CD4-positive, alpha-beta T cell (primary cell): ENCODE measurements at regions not wholly inside any gene's neighbourhood (a gene's known extent, or its start where the extent isn't known, plus 50 kb on each side); places are given as distances from the start of the nearest gene placed in this dataset.

Experiments used
- ATAC-seq: fragments of 200-7000 bp; cut with Tn5 transposase; one replicate; pipeline ENCODE4 v1.10.0; 2022; ENCODE audit warnings: mild to moderate bottlenecking; ENCODE audit not compliant: poor library complexity
- CTCF ChIA-PET: fragments of 350-600 bp; sonication (Branson Sonifier 250); formaldehyde crosslinking; loops from one replicate; lab custom pipeline; 2021; ENCODE audit warnings: antibody characterized with exemption, inconsistent platforms; lab: Charles Lee
- POLR2A ChIA-PET: fragments of 350-600 bp; sonication (Branson Sonifier 250); formaldehyde crosslinking; loops from one replicate; lab custom pipeline; 2021; ENCODE audit warnings: antibody characterized with exemption, inconsistent platforms; lab: Charles Lee
- DNase-seq, 14 experiments: peaks; one replicate each; pipeline ENCODE4 v3.0.0-alpha.2; 2013 to 2020; ENCODE audit warnings: mixed read lengths in 2 of 14
- H3K27ac ChIP-seq, 2 donors: one replicate each; pipeline versions ENCODE4 v1.5.1 to v1.7.0; 2013; ENCODE audit warnings: low read length in 2 of 2, low read depth in 1 of 2, mild to moderate bottlenecking in 1 of 2
- H3K27me3 ChIP-seq, 2 experiments: 1 replicate in 1 of 2; 2 replicates in 1 of 2; pipeline versions ENCODE4 v1.6.1 to v1.7.0; 2013; ENCODE audit warnings: low read length in 2 of 2, control low read depth in 1 of 2, mild to moderate bottlenecking in 1 of 2, moderate library complexity in 1 of 2; ENCODE audit not compliant: insufficient read depth in 2 of 2, control insufficient read depth in 1 of 2
- H3K36me3 ChIP-seq: one replicate; pipeline ENCODE4 v1.6.1; 2013; ENCODE audit warnings: low read length, control low read depth; ENCODE audit not compliant: insufficient read depth
- H3K4me1 ChIP-seq: one replicate; pipeline ENCODE4 v1.6.1; 2013; ENCODE audit warnings: low read length, control low read depth; ENCODE audit not compliant: insufficient read depth
- H3K4me3 ChIP-seq: one replicate; pipeline ENCODE4 v1.5.1; 2013; ENCODE audit warnings: mild to moderate bottlenecking, low read length, moderate library complexity
- H3K9me3 ChIP-seq, 2 experiments: 1 replicate in 1 of 2; 2 replicates in 1 of 2; pipeline versions ENCODE4 v1.6.1 to v1.7.0; 2013; ENCODE audit warnings: low read length in 2 of 2, mild to moderate bottlenecking in 2 of 2, control low read depth in 1 of 2, moderate library complexity in 1 of 2; ENCODE audit not compliant: control insufficient read depth in 1 of 2, insufficient read depth in 1 of 2
- H3K27ac Mint-ChIP-seq: one replicate; pipeline ENCODE4 v1.8.0; 2020; ENCODE audit warnings: mixed read lengths
- H3K27me3 Mint-ChIP-seq: one replicate; pipeline ENCODE4 v1.8.0; 2021; ENCODE audit warnings: mixed read lengths
- H3K36me3 Mint-ChIP-seq: one replicate; pipeline ENCODE4 v1.8.0; 2021; ENCODE audit warnings: low read depth, mixed read lengths
- H3K4me1 Mint-ChIP-seq: one replicate; pipeline ENCODE4 v1.8.0; 2021; ENCODE audit warnings: low read depth, mixed read lengths
- H3K4me3 Mint-ChIP-seq: one replicate; pipeline ENCODE4 v1.8.0; 2020; ENCODE audit warnings: mild to moderate bottlenecking, mixed read lengths
- H3K9me3 Mint-ChIP-seq: one replicate; pipeline ENCODE4 v1.8.0; 2020; ENCODE audit warnings: mixed read lengths
- CTCF ChIP-seq: fragments of 200-600 bp; IDR thresholded peaks from one replicate; pipeline ENCODE4 v1.8.0; 2022; ENCODE audit warnings: antibody characterized with exemption, mild to moderate bottlenecking
- intact Hi-C, 2 experiments: fragments of 100-400 bp; cut with DNase I in 1 of 2; cut with micrococcal nuclease in 1 of 2; formaldehyde crosslinking; loops; one replicate each; pipeline versions ENCODE4 v1.15.1 to v1.9.0; 2023 to 2025; cut with DNase I, micrococcal nuclease

GRCh38 chr9:32728181-32728580, 55.2 kb upstream of the TMEM215 start:
- Histone ChIP-seq H3K27me3 (peaks cover 0 to 2% of the 10 kb centered on the region in 2 experiments), H3K9me3 (no peaks in the 10 kb centered on the region), H3K27ac (no peak overlapping the region), H3K4me3 (no peak overlapping the region), H3K4me1 (no peaks in the 10 kb centered on the region), H3K36me3 (no peaks in the 10 kb centered on the region)
- DNase-seq: no peak
- intact Hi-C loops: no loop called here
- no peaks in the 10 kb centered on the region for H3K4me1 Mint-ChIP-seq
- peaks cover 13% of the 10 kb centered on the region for H3K27me3 Mint-ChIP-seq
- TF ChIP-seq CTCF: no peak
- H3K9me3 Mint-ChIP-seq: no peaks in the 10 kb centered on the region
- H3K4me3 Mint-ChIP-seq: no peak overlapping the region
- ATAC-seq: no peak
- ChIA-PET POLR2A (no interaction called here), CTCF (no interaction called here)
- no peak overlapping the region for H3K27ac Mint-ChIP-seq
- no peaks in the 10 kb centered on the region for H3K36me3 Mint-ChIP-seq
